Cardiac fibroblast (primary cell): ENCODE measurements at regions not wholly inside any gene's neighbourhood (a gene's known extent, or its start where the extent isn't known, plus 50 kb on each side); places are given as distances from the start of the nearest gene placed in this dataset.
"Not testable (repeated sequence)": the region's sequence is repeated elsewhere in the genome, so short reads cannot be mapped to it uniquely, and the experiment has no call there.

Experiments
- DNase-seq, 2 donors: peaks; one replicate each; pipeline versions ENCODE4 v3.0.0 to v3.0.0-alpha.2; 2010; ENCODE audit warnings: low read depth in 2 of 2
- H3K4me3 ChIP-seq, 2 donors: replicated peaks in 1 of 2; 1 replicate in 1 of 2; 2 replicates in 1 of 2; pipeline ENCODE4 v1.5.1; 2011; ENCODE audit warnings: low read depth in 2 of 2, low read length in 2 of 2, mild to moderate bottlenecking in 2 of 2, moderate library complexity in 1 of 2
- CTCF ChIP-seq: IDR thresholded peaks from one replicate; pipeline ENCODE4 v1.5.1; 2011; ENCODE audit warnings: low read depth, mild to moderate bottlenecking, low read length, inconsistent platforms

- no peak for TF ChIP-seq CTCF
Observed at GRCh38 chr12:93092649-93092945, 163.5 kb upstream of the EEA1 start.

GRCh38 chr12:93093243-93093642, 164.1 kb upstream of the EEA1 start:
- no peak overlapping the region for H3K4me3 ChIP-seq
- TF ChIP-seq CTCF, result no peak
- no peak for DNase-seq

More at GRCh38 chr12:93092649-93092945, 163.5 kb upstream of the EEA1 start:
- no peak for DNase-seq
- no peak overlapping the region for H3K4me3 ChIP-seq

- DNase-seq, H3K4me3 ChIP-seq: not testable (repeated sequence)
Observed at GRCh38 chr12:93094222-93094621, 165.1 kb upstream of the EEA1 start.

GRCh38 chr12:93094988-93095737, 166.1 kb upstream of the EEA1 start:
- DNase-seq, result no peak
- H3K4me3 ChIP-seq, result no peak overlapping the region
- TF ChIP-seq CTCF, result no peak

GRCh38 chr12:93097417-93097816, 168.3 kb upstream of the EEA1 start:
- no peak overlapping the region for H3K4me3 ChIP-seq
- no peak for DNase-seq
- no peak for TF ChIP-seq CTCF

GRCh38 chr12:93098077-93098476, 169.0 kb upstream of the EEA1 start:
- peak; percentile 43 for TF ChIP-seq CTCF
- peak; percentile 50 to 74 for DNase-seq
- H3K4me3 ChIP-seq, result no peak overlapping the region

GRCh38 chr12:93099792-93100191, 170.7 kb upstream of the EEA1 start:
- H3K4me3 ChIP-seq, result no peak overlapping the region
- no peak for TF ChIP-seq CTCF
- DNase-seq, result no peak
